ENCODE measurements at regions not wholly inside any gene's neighbourhood (a gene's known extent, or its start where the extent isn't known, plus 50 kb on each side); places are given as distances from the start of the nearest gene placed in this dataset.

DNA sequence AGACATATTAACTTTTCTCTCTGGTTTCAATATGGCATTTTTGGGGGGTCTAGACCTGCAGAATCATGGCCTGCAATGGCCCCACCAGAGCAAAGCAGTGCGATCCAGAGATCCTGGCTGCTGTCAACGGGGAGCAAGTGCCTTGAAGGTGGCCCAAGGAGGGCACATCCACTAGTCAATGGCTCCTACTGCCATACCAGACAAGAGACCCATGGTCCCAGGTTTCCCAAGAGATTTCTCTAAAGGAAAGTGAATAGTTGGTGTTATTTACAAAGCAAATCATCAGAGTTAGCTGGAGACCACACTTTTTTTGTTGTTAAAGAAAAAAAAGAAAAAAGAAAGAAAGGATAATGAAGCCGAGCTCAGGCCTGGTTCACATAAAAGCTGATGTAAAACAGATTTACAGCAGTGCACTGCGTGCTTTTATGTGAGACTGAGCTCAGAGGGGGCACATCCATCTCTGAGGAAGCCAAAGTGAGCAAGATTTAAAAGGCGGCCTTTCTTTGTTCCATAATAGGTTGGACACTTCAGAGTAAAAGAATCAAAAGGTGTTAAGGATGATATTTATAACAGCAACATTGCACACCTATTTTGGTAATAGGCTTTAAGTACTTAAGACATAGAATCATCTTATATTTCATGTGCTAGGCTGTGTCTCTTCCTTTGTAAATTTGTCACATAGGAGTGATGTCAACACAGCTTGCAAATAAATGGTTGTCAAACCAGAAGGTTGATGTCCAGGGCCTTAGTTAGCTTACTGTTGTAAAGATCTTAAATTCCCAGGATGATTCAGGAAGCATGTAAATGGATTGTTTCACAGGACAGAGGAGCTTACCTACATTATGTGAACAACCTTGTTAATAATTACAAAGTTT is 201.3 kb upstream of the NTM start:
- no peaks in the 10 kb centered on the region for H3K36me3 Mint-ChIP-seq
- H3K27ac Mint-ChIP-seq: no peak overlapping the region
- DNase-seq: no peak
- CTCF ChIA-PET: interaction anchor here (0.7 kb wide), 1 partner anchor 71 kb away, joined by 3 read pairs; no protein-coding TSS in a partner anchor
- H3K27me3 Mint-ChIP-seq: no peaks in the 10 kb centered on the region
- H3K4me3 Mint-ChIP-seq: no peak overlapping the region
- H3K4me1 Mint-ChIP-seq: no peaks in the 10 kb centered on the region
- H3K9me3 Mint-ChIP-seq: peaks cover 2% of the 10 kb centered on the region

DNA sequence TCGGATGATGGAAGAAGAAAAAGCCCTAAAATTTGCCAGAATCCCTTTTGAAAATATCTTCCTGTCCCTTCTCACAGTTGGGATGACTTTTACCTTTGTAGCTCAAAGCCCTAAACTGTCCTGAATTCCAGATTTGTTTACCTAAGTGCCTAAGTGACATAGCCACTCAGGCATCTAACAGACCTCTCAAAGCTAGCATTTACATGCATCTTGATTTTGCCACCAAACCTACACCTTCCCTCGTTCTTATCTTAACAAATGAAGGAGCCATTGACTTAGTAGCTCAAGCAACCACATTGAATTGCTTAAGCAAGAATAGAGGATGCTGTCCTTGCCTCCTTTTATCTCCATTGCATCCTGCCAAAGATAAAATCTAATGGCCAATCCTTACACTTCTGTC is 198.4 kb upstream of the NTM start:
- no peaks in the 10 kb centered on the region for H3K4me1 Mint-ChIP-seq
- no peak overlapping the region for H3K27ac Mint-ChIP-seq
- peaks cover 2% of the 10 kb centered on the region for H3K9me3 Mint-ChIP-seq
- no peak for DNase-seq
- no peak overlapping the region for H3K4me3 Mint-ChIP-seq
- no peaks in the 10 kb centered on the region for H3K27me3 Mint-ChIP-seq
- H3K36me3 Mint-ChIP-seq: no peaks in the 10 kb centered on the region
- CTCF ChIA-PET: no interaction called here

DNA sequence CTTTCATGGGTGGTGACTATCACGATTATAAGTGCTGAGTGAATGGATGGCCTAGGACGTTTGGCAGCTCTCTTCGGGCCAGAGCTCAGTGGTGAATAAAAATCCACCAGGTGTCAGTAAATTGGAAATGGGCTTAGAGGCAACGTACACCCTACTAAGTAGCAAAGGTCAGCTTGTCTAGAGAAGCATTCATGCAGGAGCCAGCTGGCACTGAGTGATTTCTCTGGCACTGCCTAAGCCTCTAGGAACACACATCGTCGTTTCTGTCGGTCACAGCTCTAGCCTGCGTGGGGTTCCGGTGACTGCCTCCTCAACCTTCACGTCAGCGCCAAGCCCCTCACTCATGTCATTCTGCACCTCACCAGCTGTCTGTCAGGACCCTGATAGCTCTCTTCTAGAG is 192.4 kb upstream of the NTM start:
- H3K4me3 Mint-ChIP-seq: no peak overlapping the region
- no peak overlapping the region for H3K27ac Mint-ChIP-seq
- H3K27me3 Mint-ChIP-seq: no peaks in the 10 kb centered on the region
- no peak for DNase-seq
- H3K4me1 Mint-ChIP-seq: no peaks in the 10 kb centered on the region
- H3K9me3 Mint-ChIP-seq: peaks cover under 1% of the 10 kb centered on the region
- no peaks in the 10 kb centered on the region for H3K36me3 Mint-ChIP-seq
- CTCF ChIA-PET: no interaction called here

GRCh38 chr11:131178596-131178995 is 191.8 kb upstream of the NTM start:
- Mint-ChIP-seq H3K27ac (no peak overlapping the region), H3K4me3 (no peak overlapping the region), H3K9me3 (no peaks in the 10 kb centered on the region), H3K36me3 (no peaks in the 10 kb centered on the region), H3K27me3 (no peaks in the 10 kb centered on the region), H3K4me1 (no peaks in the 10 kb centered on the region)
- CTCF ChIA-PET: no interaction called here
- no peak for DNase-seq

- H3K4me1 Mint-ChIP-seq: no peaks in the 10 kb centered on the region
- H3K36me3 Mint-ChIP-seq: no peaks in the 10 kb centered on the region
- no peaks in the 10 kb centered on the region for H3K27me3 Mint-ChIP-seq
- DNase-seq: no peak
- H3K4me3 Mint-ChIP-seq: no peak overlapping the region
- H3K27ac Mint-ChIP-seq: no peak overlapping the region
- CTCF ChIA-PET: no interaction called here
- no peaks in the 10 kb centered on the region for H3K9me3 Mint-ChIP-seq
These were observed 190.6 kb upstream of the NTM start for GRCh38 chr11:131179836-131180235.

GRCh38 chr11:131185915-131186314 is 184.5 kb upstream of the NTM start:
- peaks cover 7% of the 10 kb centered on the region for H3K27me3 Mint-ChIP-seq
- H3K4me1 Mint-ChIP-seq: no peaks in the 10 kb centered on the region
- no peaks in the 10 kb centered on the region for H3K36me3 Mint-ChIP-seq
- H3K9me3 Mint-ChIP-seq: no peaks in the 10 kb centered on the region
- H3K27ac Mint-ChIP-seq: no peak overlapping the region
- DNase-seq: no peak
- H3K4me3 Mint-ChIP-seq: no peak overlapping the region
- CTCF ChIA-PET: no interaction called here

DNA sequence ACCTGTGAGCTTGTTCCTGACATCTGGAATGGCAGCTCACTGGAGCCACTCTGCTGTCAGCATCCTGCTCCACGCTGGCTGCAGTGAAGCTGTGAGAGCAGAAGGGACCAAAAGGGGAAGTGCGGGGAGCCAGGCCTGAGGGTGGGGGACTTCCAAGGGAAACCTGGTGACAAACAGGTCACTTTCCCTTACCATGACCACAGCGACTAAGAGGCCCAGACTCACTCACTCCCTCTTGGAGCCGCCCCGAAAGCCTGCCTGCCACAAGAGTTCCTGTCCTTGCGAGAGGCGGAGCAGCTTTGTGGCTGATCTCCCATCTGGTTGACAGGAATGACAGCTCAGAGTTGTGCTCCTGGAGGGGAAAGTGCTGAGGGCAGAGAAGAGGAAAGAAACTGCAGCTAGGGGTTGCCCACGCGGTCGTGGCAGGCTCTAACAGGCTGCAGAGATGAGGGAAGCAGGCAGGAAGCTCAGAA is 183.8 kb upstream of the NTM start:
- H3K4me3 Mint-ChIP-seq: no peak overlapping the region
- H3K36me3 Mint-ChIP-seq: no peaks in the 10 kb centered on the region
- no peak for DNase-seq
- no peaks in the 10 kb centered on the region for H3K4me1 Mint-ChIP-seq
- CTCF ChIA-PET: no interaction called here
- H3K9me3 Mint-ChIP-seq: no peaks in the 10 kb centered on the region
- H3K27me3 Mint-ChIP-seq: peaks cover 7% of the 10 kb centered on the region
- no peak overlapping the region for H3K27ac Mint-ChIP-seq

DNA sequence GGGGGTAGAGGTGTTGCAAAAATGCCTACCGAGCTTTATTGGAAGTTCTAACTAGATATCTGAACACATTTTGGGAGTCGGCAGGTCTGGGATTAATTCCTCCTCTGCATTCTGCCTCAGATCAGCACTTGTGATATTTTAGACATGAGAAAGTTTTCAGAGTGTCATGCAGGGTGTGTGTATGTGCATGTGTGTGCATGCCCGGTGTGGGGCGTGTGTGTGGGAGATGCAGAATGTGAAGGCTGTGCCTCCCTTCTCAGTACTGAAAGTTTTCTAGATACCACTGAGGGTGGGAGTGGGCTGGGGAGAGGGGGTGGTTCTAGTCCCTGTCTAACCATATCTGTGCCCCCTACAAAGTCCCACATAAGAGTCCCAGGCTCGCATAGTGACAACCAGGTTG is 180.0 kb upstream of the NTM start:
- Mint-ChIP-seq H3K27ac (no peak overlapping the region), H3K36me3 (no peaks in the 10 kb centered on the region), H3K4me3 (no peak overlapping the region), H3K9me3 (no peaks in the 10 kb centered on the region), H3K4me1 (no peaks in the 10 kb centered on the region), H3K27me3 (peaks cover 7% of the 10 kb centered on the region)
- no peak for DNase-seq
- CTCF ChIA-PET: no interaction called here

GRCh38 chr11:131191606-131192005 is 178.8 kb upstream of the NTM start:
- CTCF ChIA-PET: no interaction called here
- Mint-ChIP-seq H3K4me1 (no peaks in the 10 kb centered on the region), H3K9me3 (no peaks in the 10 kb centered on the region), H3K4me3 (no peak overlapping the region), H3K36me3 (no peaks in the 10 kb centered on the region), H3K27ac (no peak overlapping the region), H3K27me3 (peaks cover 3% of the 10 kb centered on the region)
- no peak for DNase-seq

- CTCF ChIA-PET: no interaction called here
- Mint-ChIP-seq H3K9me3 (no peaks in the 10 kb centered on the region), H3K27ac (no peak overlapping the region), H3K4me3 (no peak overlapping the region), H3K4me1 (no peaks in the 10 kb centered on the region), H3K27me3 (no peaks in the 10 kb centered on the region), H3K36me3 (no peaks in the 10 kb centered on the region)
- DNase-seq: no peak
These were observed 177.8 kb upstream of the NTM start for GRCh38 chr11:131192628-131193027.

GRCh38 chr11:131193031-131193501 is 177.3 kb upstream of the NTM start:
- Mint-ChIP-seq H3K27ac (no peak overlapping the region), H3K9me3 (no peaks in the 10 kb centered on the region), H3K4me3 (no peak overlapping the region), H3K4me1 (no peaks in the 10 kb centered on the region), H3K36me3 (no peaks in the 10 kb centered on the region), H3K27me3 (no peaks in the 10 kb centered on the region)
- DNase-seq: no peak
- CTCF ChIA-PET: no interaction called here

DNA sequence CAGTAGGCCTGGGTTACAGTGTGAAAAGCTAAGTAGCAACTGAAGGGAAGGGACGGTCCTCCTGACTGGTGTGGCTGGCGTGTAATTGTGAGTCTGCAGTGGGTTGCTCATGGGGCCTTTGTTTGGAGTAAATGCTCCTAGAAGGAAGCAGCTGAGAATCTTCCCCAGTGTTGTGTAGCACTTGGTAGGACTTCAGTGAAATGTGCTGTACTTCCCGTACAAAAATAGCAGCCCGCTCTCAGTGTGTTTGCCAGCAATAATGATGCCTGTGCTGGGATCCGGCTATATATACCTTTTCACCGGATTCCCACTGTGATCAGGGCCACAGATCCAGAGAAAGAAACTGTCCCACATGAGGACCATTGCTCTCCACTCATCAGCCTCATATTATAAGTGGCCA is 175.7 kb upstream of the NTM start:
- DNase-seq: no peak
- Mint-ChIP-seq H3K4me3 (no peak overlapping the region), H3K27ac (no peak overlapping the region), H3K27me3 (no peaks in the 10 kb centered on the region), H3K36me3 (no peaks in the 10 kb centered on the region), H3K9me3 (peaks cover 5% of the 10 kb centered on the region), H3K4me1 (no peaks in the 10 kb centered on the region)
- CTCF ChIA-PET: no interaction called here

DNA sequence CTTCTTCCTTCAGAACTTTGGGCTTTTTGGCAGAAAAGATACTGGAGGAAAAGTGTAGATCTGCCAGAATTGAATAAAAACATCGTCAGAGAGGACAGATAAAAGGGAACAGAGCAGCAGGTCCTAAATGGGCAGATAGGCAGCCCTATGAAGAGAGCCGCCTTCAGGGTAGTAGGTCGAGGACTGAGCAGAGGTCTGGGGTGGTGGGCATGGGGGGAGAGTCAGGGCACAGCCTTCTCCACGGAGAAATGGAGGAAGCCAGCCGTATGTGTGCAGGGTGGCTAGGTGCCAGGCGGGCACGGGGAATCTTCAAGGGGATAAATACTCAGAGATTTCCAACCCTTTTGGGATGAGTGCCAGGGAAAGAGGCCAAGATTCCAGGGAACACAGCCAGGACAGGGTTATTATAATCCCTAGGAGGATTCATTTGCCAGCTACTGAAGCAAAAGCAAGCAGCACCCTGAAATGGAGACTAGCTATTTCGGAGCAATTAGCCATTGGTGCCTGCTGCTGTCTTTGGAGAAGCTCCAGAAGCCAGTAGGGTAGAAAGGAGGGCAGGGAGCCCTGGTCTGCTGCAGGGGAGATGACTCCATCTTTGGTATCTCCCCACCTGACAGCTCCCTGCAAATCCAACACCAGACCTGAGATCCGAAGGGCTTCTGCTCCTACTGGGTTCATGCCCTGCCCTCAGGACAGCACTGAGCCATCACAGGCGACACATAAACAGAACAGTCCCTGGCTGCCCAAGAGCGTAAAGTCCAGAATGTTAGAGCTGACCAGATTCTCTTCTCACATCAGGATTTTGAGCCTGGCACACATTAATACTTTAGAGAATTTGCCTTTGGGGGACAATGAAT is 174.5 kb upstream of the NTM start:
- DNase-seq: no peak
- peaks cover 5% of the 10 kb centered on the region for H3K9me3 Mint-ChIP-seq
- H3K4me1 Mint-ChIP-seq: no peaks in the 10 kb centered on the region
- H3K27ac Mint-ChIP-seq: no peak overlapping the region
- CTCF ChIA-PET: no interaction called here
- H3K36me3 Mint-ChIP-seq: no peaks in the 10 kb centered on the region
- no peaks in the 10 kb centered on the region for H3K27me3 Mint-ChIP-seq
- H3K4me3 Mint-ChIP-seq: no peak overlapping the region

DNA sequence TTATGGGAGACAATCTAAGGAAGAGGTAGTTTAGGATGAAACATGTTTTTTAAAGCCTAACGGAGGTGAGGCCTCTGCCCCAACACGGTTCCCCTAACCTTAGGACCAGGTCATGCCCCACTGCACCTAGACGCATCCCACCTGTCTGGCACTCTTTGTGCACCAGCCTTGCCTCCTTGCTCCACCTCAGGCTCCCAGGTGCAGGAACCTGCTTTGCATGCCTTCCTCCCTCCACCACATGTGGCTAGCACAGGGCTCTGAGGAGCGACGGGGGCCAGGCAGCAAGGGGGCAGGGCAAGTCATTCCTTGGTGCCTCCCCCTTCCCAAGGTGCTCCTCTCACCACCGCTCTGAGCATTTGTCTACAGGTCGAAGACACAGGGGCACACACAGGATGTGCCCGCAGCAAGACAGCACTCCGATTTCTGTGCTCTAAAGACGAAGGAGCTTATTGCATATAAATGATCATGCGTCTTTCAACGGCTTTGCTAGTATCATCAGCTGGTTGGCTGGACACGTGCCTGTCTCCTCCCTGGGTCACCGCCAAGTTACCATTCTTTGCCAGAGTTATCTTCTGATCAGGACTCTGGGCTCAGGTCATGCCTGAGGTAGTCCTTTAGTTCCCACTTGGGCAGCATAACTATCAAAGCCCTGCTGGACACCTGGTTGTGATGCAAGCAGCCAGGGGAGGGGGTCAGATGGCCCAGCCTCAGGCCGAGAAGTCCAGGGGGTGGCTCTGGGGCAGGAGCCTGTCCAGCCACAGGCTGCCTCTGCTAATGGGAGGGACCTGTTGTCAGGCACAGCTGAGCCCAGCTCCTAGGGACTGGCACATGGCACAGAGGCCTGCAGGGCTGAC is 172.0 kb upstream of the NTM start:
- no peaks in the 10 kb centered on the region for H3K27me3 Mint-ChIP-seq
- H3K36me3 Mint-ChIP-seq: no peaks in the 10 kb centered on the region
- H3K4me3 Mint-ChIP-seq: no peak overlapping the region
- no peak for DNase-seq
- no peaks in the 10 kb centered on the region for H3K4me1 Mint-ChIP-seq
- H3K27ac Mint-ChIP-seq: no peak overlapping the region
- CTCF ChIA-PET: no interaction called here
- H3K9me3 Mint-ChIP-seq: peaks cover 5% of the 10 kb centered on the region
